SK-N-SH (cell line): ENCODE measurements at regions not wholly inside any gene's neighbourhood (a gene's known extent, or its start where the extent isn't known, plus 50 kb on each side); places are given as distances from the start of the nearest gene placed in this dataset.

Experiments
- CTCF ChIP-seq: fragments of 200-600 bp; sonication (generic); IDR thresholded peaks from 2 replicates; pipeline ENCODE4 v1.6.1; 2017; ENCODE audit warnings: antibody characterized with exemption, mild to moderate bottlenecking, moderate library complexity
- EP300 ChIP-seq, 2 experiments: IDR thresholded peaks; 2 replicates each; pipeline versions ENCODE4 v1.4.0 to v1.6.1; 2012; ENCODE audit warnings: borderline replicate concordance in 1 of 2, low read depth in 1 of 2, low read length in 1 of 2
- GABPA ChIP-seq: IDR thresholded peaks from 2 replicates; pipeline ENCODE4 v1.4.0; 2012; ENCODE audit warnings: low read depth, mild to moderate bottlenecking
- RAD21 ChIP-seq: IDR thresholded peaks from 2 replicates; pipeline ENCODE4 v1.6.1; 2012; ENCODE audit warnings: mild to moderate bottlenecking, low read length

- TF ChIP-seq CTCF: no peak
- no peak for TF ChIP-seq EP300 (IDR thresholded peaks at IDR 0.05; ENCODE audit: borderline replicate concordance in 1 of 2, low read depth in 1 of 2, low read length in 1 of 2)
- TF ChIP-seq RAD21: no peak
- TF ChIP-seq GABPA: no peak
Observed at GRCh38 chr12:30420561-30420960, 275.1 kb downstream of the IPO8 start.
